HG03108 (cell line): ENCODE measurements at regions not wholly inside any gene's neighbourhood (a gene's known extent, or its start where the extent isn't known, plus 50 kb on each side); places are given as distances from the start of the nearest gene placed in this dataset.
"Not testable (repeated sequence)": the region's sequence is repeated elsewhere in the genome, so short reads cannot be mapped to it uniquely, and the experiment has no call there.

ENCODE experiments used
- ATAC-seq: cut with Tn5 transposase; IDR thresholded peaks from one replicate; pipeline ENCODE4 v1.9.1; 2021; ENCODE audit warnings: moderate library complexity; ENCODE audit not compliant: unreplicated experiment

- no peak for ATAC-seq
These were observed 1497.0 kb downstream of the PCDH9 start for GRCh38 chr13:65733110-65733509.

DNA sequence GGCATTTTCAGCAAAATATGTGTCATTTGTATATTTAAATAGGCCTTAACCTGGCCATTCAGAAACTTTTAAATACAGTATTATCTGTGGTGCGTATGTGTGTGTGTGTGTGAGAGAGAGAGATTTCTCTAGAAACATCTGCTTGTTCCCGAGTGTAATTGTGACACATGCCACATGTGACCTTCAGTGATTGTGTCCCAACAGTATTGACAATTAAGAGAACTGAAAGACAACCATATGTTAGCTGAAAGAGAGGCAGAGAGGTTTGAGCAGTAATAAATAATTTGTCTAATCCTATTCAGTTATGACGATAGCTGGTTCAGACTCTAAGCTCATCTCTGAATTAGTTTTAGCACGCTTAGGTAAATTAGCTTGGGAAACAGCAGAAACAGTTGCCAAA lies 1503.1 kb downstream of the PCDH9 start:
- no peak for ATAC-seq

DNA sequence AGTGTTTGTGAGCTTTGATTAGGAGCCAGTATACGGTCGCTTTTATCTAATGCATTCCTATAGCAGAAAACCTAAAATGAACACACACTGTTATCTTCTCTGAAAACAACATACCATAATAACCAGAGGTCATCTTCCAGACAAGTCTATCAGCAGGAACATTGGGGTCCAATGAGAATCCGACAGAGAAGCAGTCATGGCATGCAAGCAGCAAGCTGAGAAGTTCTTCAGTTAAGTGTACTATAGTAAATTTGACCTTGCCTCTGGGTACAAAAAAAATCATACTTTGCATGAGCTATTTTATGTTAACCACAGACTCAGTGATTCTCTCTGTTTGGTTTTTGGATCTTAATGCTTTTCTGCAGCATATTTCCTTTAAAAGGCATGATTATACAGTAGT lies 1505.1 kb downstream of the PCDH9 start:
- no peak for ATAC-seq

GRCh38 chr13:65724226-65724625 lies 1505.9 kb downstream of the PCDH9 start:
- no peak for ATAC-seq

GRCh38 chr13:65722506-65722905 lies 1507.6 kb downstream of the PCDH9 start:
- ATAC-seq = no peak

GRCh38 chr13:65719831-65720230 lies 1510.3 kb downstream of the PCDH9 start:
- ATAC-seq = no peak

GRCh38 chr13:65710514-65710913 lies 1519.6 kb downstream of the PCDH9 start:
- ATAC-seq = no peak

GRCh38 chr13:65697843-65698242 lies 1532.3 kb downstream of the PCDH9 start:
- no peak for ATAC-seq

DNA sequence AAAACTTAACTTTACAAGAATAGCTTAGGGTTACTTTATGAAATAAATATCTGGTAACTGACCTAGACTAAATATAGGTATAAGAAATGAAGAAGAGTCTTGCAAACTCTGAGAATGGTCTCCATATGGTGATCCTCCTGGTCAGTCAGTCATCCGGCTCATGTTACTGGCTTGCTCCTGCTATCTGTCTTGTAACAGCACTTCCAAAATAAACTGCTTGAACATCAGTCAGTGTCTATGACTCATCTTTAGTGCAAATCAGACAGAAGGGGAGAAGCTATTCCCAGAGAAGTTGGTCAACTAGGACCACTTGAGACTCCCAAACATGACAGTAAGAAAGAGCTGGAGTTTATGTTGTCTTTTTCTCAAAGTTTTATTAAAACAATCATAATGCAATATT lies 1550.9 kb downstream of the PCDH9 start:
- no peak for ATAC-seq

DNA sequence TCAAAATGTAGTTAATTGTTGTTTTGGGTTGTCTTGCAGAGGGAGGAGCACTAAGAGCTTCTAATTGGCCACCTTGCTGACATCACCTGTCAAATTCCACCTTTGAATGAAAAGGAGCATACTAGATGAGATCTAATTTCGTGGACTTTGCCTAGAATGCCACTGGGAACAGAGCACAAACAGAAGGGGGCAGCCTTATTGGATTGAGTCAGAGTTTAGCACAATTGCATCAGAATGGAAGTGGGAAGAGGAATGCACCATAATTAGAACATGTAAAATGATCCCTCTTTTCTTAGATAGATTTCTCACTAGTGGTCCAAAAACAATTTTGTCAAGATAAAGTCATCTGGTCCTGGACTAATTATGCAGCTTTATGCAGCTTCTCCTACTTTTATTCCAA lies 1552.2 kb downstream of the PCDH9 start:
- no peak for ATAC-seq

- not testable (repeated sequence) for ATAC-seq
These were observed 1554.8 kb downstream of the PCDH9 start for GRCh38 chr13:65675383-65675782.

DNA sequence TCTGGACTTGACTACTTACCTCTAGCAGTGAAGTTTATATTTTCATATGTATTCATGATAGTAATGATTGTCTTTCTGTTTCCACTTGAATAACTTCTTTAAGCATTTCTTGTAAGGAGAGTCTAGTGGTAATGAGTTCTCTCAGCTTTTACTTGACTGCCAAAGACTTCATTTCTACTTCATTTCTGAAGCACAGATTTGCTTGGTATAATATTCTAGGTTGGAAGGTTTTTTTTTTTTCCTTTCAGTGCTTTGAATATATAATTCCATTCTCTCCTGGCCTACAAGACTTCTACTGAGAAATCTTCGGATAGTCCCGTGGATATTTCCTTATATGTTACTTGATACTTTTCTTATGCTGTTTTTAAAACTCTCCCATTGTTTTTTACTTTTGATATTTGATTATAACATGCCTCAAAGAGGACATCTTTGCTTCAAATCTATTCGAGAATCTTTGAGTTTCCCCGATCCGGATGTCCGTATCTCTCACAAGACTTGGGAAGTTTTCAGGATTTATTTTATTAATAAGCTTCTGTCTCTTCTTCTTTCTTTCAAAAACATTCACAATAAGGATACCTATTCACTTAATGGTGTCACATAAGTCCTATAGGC lies 1560.0 kb downstream of the PCDH9 start:
- no peak for ATAC-seq

DNA sequence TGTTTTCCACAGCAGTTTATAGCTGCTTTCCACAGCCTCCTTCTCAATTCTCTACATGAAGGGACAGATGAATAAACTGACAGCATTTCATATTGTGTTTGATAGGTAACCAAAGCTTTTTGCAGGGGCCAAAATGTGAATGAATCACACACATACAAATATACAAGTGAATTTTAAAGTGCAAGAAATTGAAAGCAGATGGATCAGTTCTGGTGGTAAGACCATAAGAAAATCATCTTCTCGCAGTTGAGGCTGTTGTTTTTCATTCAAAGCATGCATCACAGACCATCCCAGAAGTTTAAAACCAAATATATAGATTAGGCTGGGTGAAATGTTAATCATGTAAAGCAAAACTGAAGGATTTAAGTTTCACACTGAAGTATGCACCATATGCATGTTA lies 1569.4 kb downstream of the PCDH9 start:
- no peak for ATAC-seq

- no peak for ATAC-seq
These were observed 1573.3 kb downstream of the PCDH9 start for GRCh38 chr13:65656740-65657329.

- ATAC-seq = no peak
These were observed 1576.5 kb downstream of the PCDH9 start for GRCh38 chr13:65653613-65654012.

DNA sequence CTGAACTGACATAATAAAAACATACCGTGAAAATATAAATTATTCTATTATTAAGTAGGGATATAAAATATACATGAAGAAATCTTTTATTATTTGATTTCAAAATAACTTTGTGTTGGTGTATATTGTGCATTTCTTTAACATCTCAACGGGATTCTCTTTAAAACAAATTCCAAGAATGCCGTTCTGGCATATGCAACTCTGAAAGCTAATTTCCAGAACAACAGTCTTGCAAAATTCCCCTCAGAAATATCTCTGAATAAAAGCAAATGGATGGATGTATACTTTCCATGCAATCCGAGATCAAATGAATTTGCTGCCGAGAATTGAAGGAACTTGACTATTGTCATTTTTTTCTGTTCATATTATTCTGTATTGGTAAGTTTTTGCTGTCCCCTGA lies 1579.8 kb downstream of the PCDH9 start:
- ATAC-seq = no peak

GRCh38 chr13:65642996-65643395 lies 1587.1 kb downstream of the PCDH9 start:
- no peak for ATAC-seq

DNA sequence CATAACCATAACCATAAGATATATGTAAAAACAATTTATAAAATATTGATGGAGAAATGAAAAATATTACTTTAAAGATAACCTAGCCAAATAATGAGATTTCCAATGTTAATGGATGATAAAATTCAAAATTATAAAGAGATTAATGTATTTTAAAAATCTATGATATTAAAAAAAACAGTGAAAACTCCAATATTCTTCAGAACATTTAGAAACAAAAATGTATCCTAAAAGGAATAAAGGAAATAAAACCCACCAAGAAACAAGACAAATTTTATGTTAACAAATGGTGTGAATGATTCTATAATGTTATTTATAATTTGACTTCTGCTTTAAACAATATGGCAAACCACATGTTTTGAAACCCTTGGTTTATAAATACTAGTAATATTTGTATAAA lies 1587.8 kb downstream of the PCDH9 start:
- ATAC-seq = no peak

GRCh38 chr13:65638572-65639168 lies 1591.5 kb downstream of the PCDH9 start:
- peak; percentile 52 for ATAC-seq

- ATAC-seq = no peak
These were observed 1596.3 kb downstream of the PCDH9 start for GRCh38 chr13:65633806-65634205.

DNA sequence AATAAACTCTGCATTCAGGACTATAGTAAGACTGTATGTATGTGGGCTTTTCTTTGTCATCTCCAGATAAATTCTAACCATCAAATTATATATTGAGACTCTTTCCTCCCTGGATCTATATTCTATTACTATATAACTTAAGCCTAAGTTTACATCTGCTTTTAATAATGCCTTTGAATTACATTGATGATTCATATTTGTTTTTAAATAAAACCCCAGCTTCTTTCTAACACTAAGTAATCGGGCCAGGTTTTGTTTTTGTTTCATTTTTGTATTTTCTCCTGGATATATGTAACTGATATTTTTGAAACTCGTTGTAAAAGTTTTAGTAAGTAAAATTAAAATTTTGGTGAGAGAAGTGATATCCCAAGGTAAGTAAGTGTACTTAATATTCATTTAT lies 1599.1 kb downstream of the PCDH9 start:
- no peak for ATAC-seq

GRCh38 chr13:65629926-65630325 lies 1600.2 kb downstream of the PCDH9 start:
- ATAC-seq = no peak

DNA sequence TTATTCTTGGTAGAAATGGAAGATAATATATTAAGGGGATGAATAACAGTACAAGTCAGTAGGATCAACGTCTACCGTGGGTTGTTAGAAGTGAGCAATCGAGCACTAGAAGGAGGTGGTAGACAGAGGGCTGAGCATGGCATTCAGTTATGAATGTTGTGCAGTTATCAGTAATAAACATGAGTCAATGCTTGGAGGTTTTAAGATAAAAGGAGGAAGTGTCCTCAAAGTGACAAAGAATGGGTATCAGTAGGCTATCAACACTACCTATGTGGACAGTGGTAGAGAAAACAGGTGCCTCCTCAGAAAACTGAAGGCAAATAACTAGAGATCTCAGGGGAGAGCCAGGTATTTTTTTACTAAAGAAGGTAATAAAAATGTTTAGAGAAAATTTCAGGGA lies 1607.0 kb downstream of the PCDH9 start:
- ATAC-seq = no peak
